IMR-90 (cell line): ENCODE measurements at regions not wholly inside any gene's neighbourhood (a gene's known extent, or its start where the extent isn't known, plus 50 kb on each side); places are given as distances from the start of the nearest gene placed in this dataset.

Experiments used
- ATAC-seq: fragments of 200-7000 bp; cut with Tn5 transposase; 2 replicates; pipeline ENCODE4 v1.9.1; 2020; ENCODE audit warnings: low read depth, mild to moderate bottlenecking, moderate library complexity
- BruUV-seq: library from RNA; stranded (reverse); fragments of 400-500 nt; replicated peaks from 2 replicates; lab custom pipeline; 2021; lab: Mats Ljungman, UMichigan
- CTCF ChIA-PET: fragments of 300-600 bp; formaldehyde crosslinking; extraction: SDS; loops from one replicate; lab custom pipeline; 2021; ENCODE audit warnings: antibody characterized with exemption; lab: Yijun Ruan, JAX
- POLR2A ChIA-PET: fragments of 300-600 bp; sonication (Branson Sonifier 250); formaldehyde crosslinking; loops from one replicate; lab custom pipeline; 2022; ENCODE audit warnings: antibody characterized with exemption; ENCODE audit not compliant: unreplicated experiment; lab: Charles Lee
- DNase-seq: peaks from one replicate; pipeline ENCODE4 v3.0.0; 2013
- H2AFZ ChIP-seq: replicated peaks from 2 replicates; pipeline ENCODE3; 2013; ENCODE audit warnings: low read length, mild to moderate bottlenecking; ENCODE audit not compliant: poor library complexity
- H2AK5ac ChIP-seq: 2 replicates; pipeline ENCODE4 v1.6.1; 2013; ENCODE audit warnings: low read depth, low read length, inconsistent platforms
- H2AK9ac ChIP-seq: replicated peaks from 2 replicates; pipeline ENCODE3; 2013; ENCODE audit warnings: mild to moderate bottlenecking, low read depth, low read length, moderate library complexity; ENCODE audit not compliant: poor library complexity
- H2BK120ac ChIP-seq: 2 replicates; pipeline ENCODE4 v1.6.1; 2013; ENCODE audit warnings: low read depth, low read length, inconsistent platforms
- H2BK15ac ChIP-seq: 3 replicates; pipeline ENCODE4 v1.6.1; 2013; ENCODE audit warnings: low read depth, low read length, inconsistent platforms
- H2BK20ac ChIP-seq: 2 replicates; pipeline ENCODE4 v1.6.1; 2013; ENCODE audit warnings: low read depth, mild to moderate bottlenecking, inconsistent platforms, low read length, moderate library complexity
- H2BK5ac ChIP-seq: 2 replicates; pipeline ENCODE4 v1.6.1; 2013; ENCODE audit warnings: mild to moderate bottlenecking, low read depth, low read length, inconsistent platforms; ENCODE audit not compliant: poor library complexity, severe bottlenecking
- H3K14ac ChIP-seq: replicated peaks from 2 replicates; pipeline ENCODE4 v1.6.1; 2013; ENCODE audit warnings: low read depth, low read length, inconsistent platforms
- H3K18ac ChIP-seq: 2 replicates; pipeline ENCODE4 v1.6.1; 2013; ENCODE audit warnings: low read depth, low read length, control low read depth
- H3K23ac ChIP-seq: 2 replicates; pipeline ENCODE4 v1.6.1; 2013; ENCODE audit warnings: low read depth, low read length, inconsistent platforms
- H3K27ac ChIP-seq: 2 replicates; pipeline ENCODE4 v1.5.1; 2013; ENCODE audit warnings: mild to moderate bottlenecking, control low read depth, low read length; ENCODE audit not compliant: insufficient read depth
- H3K27me3 ChIP-seq: 2 replicates; pipeline ENCODE4 v1.6.1; 2013; ENCODE audit warnings: low read length; ENCODE audit not compliant: control insufficient read depth, insufficient read depth
- H3K36me3 ChIP-seq: 2 replicates; pipeline ENCODE4 v1.6.1; 2013; ENCODE audit warnings: low read length, mixed read lengths; ENCODE audit not compliant: control insufficient read depth, insufficient read depth
- H3K4ac ChIP-seq: 2 replicates; pipeline ENCODE4 v1.6.1; 2013; ENCODE audit warnings: low read depth, low read length, inconsistent platforms
- H3K4me1 ChIP-seq: 2 replicates; pipeline ENCODE4 v1.6.1; 2013; ENCODE audit warnings: low read length, mixed read lengths; ENCODE audit not compliant: control insufficient read depth, insufficient read depth
- H3K4me2 ChIP-seq: 2 replicates; pipeline ENCODE4 v1.6.1; 2013; ENCODE audit warnings: low read depth, mild to moderate bottlenecking, control low read depth, low read length, moderate library complexity
- H3K4me3 ChIP-seq: 2 replicates; pipeline ENCODE4 v1.5.1; 2013; ENCODE audit warnings: low read depth, mild to moderate bottlenecking, control low read depth, low read length, moderate library complexity; ENCODE audit not compliant: insufficient read depth
- H3K56ac ChIP-seq: 2 replicates; pipeline ENCODE4 v1.6.1; 2013; ENCODE audit warnings: low read length, inconsistent platforms; ENCODE audit not compliant: insufficient read depth; ENCODE audit errors: extremely low read depth
- H3K79me1 ChIP-seq, 2 experiments: 2 replicates each; pipeline ENCODE4 v1.6.1; 2013; ENCODE audit warnings: low read length in 2 of 2, inconsistent platforms in 1 of 2, low read depth in 1 of 2
- H3K9ac ChIP-seq: 2 replicates; pipeline ENCODE4 v1.6.1; 2013; ENCODE audit warnings: low read depth, low read length, control low read depth
- H3K9me1 ChIP-seq: 2 replicates; pipeline ENCODE4 v1.6.1; 2013; ENCODE audit warnings: low read length, inconsistent platforms; ENCODE audit not compliant: insufficient read depth
- H3K9me3 ChIP-seq: 2 replicates; pipeline ENCODE4 v1.6.1; 2013; ENCODE audit warnings: low read length; ENCODE audit not compliant: control insufficient read depth, insufficient read depth
- H4K20me1 ChIP-seq: 2 replicates; pipeline ENCODE4 v1.6.1; 2013; ENCODE audit warnings: low read length, inconsistent platforms; ENCODE audit not compliant: insufficient read depth
- H4K5ac ChIP-seq: 2 replicates; pipeline ENCODE4 v1.6.1; 2013; ENCODE audit warnings: mild to moderate bottlenecking, low read depth, low read length, control low read depth
- H4K8ac ChIP-seq, 2 experiments: 2 replicates each; pipeline ENCODE4 v1.6.1; 2013; ENCODE audit warnings: low read depth in 2 of 2, low read length in 2 of 2, control low read depth in 1 of 2, inconsistent platforms in 1 of 2
- H4K91ac ChIP-seq: 2 replicates; pipeline ENCODE4 v1.6.1; 2013; ENCODE audit warnings: low read depth, low read length, inconsistent platforms; ENCODE audit not compliant: insufficient read depth
- BHLHE40 ChIP-seq: fragments of 150-350 bp; IDR thresholded peaks from 2 replicates; pipeline ENCODE4 v1.6.1; 2016; ENCODE audit warnings: mild to moderate bottlenecking, low read depth, low read length
- MAFK ChIP-seq: IDR thresholded peaks from 2 replicates; pipeline ENCODE4 v1.6.1; 2012; ENCODE audit warnings: low read depth, low read length, improper control_type of control experiment
- MAZ ChIP-seq: IDR thresholded peaks from 2 replicates; pipeline ENCODE4 v1.6.1; 2012; ENCODE audit warnings: low read depth, mild to moderate bottlenecking, low read length, improper control_type of control experiment, moderate library complexity, borderline replicate concordance
- POLR2A ChIP-seq: IDR thresholded peaks from 2 replicates; pipeline ENCODE4 v1.6.1; 2012; ENCODE audit warnings: mild to moderate bottlenecking, low read depth, low read length
- RAD21 ChIP-seq: IDR thresholded peaks from 2 replicates; pipeline ENCODE4 v1.6.1; 2012; ENCODE audit warnings: low read length, improper control_type of control experiment
- RCOR1 ChIP-seq: IDR thresholded peaks from 2 replicates; pipeline ENCODE4 v1.6.1; 2012; ENCODE audit warnings: mild to moderate bottlenecking, low read length, improper control_type of control experiment; ENCODE audit not compliant: insufficient replicate concordance
- WGBS, 2 experiments: methylation state at CpG; one replicate each; pipeline versions ENCODE4 v1.1.5 to v1.1.7; 2013; ENCODE audit warnings: missing lambda C conversion rate in 2 of 2; ENCODE audit not compliant: insufficient read length in 1 of 2; ENCODE audit errors: extremely low coverage in 2 of 2; 5-methylcytosine and 5-hydroxymethylcytosine counted together
- dilution Hi-C: fragments of 300-500 bp; cut with HindIII; formaldehyde crosslinking; loops from one replicate; pipeline ENCODE4 v1.14.3; 2018; ENCODE audit warnings: low sequenced_read_pairs; ENCODE audit not compliant: unreplicated experiment
- in situ Hi-C: fragments of 300-500 bp; cut with MboI; formaldehyde crosslinking; loops from 3 replicates; pipeline ENCODE4 v1.14.3; 2019; ENCODE audit warnings: low sequenced_read_pairs, inconsistent platforms, mixed read lengths
- intact Hi-C: fragments of 100-400 bp; cut with micrococcal nuclease; formaldehyde crosslinking; loops from 2 replicates; pipeline ENCODE4 v1.10.0; 2022

GRCh38 chr18:35888329-35888728 is 84.2 kb upstream of the RMP24 start:
- Histone ChIP-seq H4K8ac (no peak overlapping the region), H3K27me3 (peaks cover 8% of the 10 kb centered on the region), H3K4me1 (no peaks in the 10 kb centered on the region), H4K5ac (no peak overlapping the region), H2AFZ (no peak overlapping the region), H2BK120ac (no peak overlapping the region), H3K9me3 (no peaks in the 10 kb centered on the region), H4K91ac (no peak overlapping the region), H2BK15ac (no peak overlapping the region), H3K18ac (no peak overlapping the region), H3K27ac (no peak overlapping the region), H3K23ac (no peak overlapping the region), H3K14ac (no peak overlapping the region), H4K20me1 (no peaks in the 10 kb centered on the region), H3K4me2 (no peak overlapping the region), H3K9me1 (no peaks in the 10 kb centered on the region), H2BK20ac (no peak overlapping the region), H2AK9ac (no peak overlapping the region), H3K36me3 (no peaks in the 10 kb centered on the region), H2BK5ac (no peak overlapping the region), H3K79me1 (no peaks in the 10 kb centered on the region), H3K4ac (no peak overlapping the region), H3K4me3 (no peak overlapping the region), H3K56ac (no peak overlapping the region), H3K9ac (no peak overlapping the region), H2AK5ac (no peak overlapping the region)
- ChIA-PET CTCF (no interaction called here), POLR2A (no interaction called here)
- TF ChIP-seq MAFK (no peak), RCOR1 (no peak), POLR2A (no peak), RAD21 (no peak), BHLHE40 (no peak), MAZ (no peak)
- ATAC-seq, result no peak
- in situ Hi-C loops, result no loop called here
- BruUV-seq, result no TSS peak
- dilution Hi-C loops, result no loop called here
- intact Hi-C loops, result no loop called here
- no CpG with 5 or more reads among the region's 5 CpGs for WGBS, 2 experiments
- no peak for DNase-seq
